Inferior parietal cortex (tissue), 1 donor: ENCODE measurements at regions not wholly inside any gene's neighbourhood (a gene's known extent, or its start where the extent isn't known, plus 50 kb on each side); places are given as distances from the start of the nearest gene placed in this dataset.

Source experiments
- DNase-seq: peaks from one replicate; pipeline ENCODE4 v3.0.0-alpha.2; 2016; ENCODE audit errors: extremely low spot score

DNA sequence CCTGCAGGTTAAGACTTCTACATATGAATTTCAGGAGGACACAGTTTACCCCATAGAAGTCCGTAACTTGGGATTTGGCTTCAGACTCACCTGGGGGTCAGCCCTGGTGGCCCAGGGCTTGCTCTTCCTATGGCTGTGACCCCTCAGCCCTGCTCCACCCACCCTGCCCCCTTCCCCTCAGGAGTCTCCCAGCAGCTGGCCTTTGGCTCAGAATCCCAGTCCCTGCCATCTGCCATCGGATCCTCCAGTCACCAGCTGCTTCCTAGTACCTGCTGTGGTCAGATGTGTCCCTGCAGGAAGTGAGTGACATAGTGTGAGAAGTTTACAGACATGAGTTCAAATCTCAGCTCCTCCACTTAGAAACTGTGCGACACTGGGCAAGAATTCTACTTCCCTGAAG is 332.6 kb downstream of the NPHP4 start:
- no peak for DNase-seq

- no peak for DNase-seq
Observed at GRCh38 chr1:5658340-5659316, 333.6 kb downstream of the NPHP4 start.

DNA sequence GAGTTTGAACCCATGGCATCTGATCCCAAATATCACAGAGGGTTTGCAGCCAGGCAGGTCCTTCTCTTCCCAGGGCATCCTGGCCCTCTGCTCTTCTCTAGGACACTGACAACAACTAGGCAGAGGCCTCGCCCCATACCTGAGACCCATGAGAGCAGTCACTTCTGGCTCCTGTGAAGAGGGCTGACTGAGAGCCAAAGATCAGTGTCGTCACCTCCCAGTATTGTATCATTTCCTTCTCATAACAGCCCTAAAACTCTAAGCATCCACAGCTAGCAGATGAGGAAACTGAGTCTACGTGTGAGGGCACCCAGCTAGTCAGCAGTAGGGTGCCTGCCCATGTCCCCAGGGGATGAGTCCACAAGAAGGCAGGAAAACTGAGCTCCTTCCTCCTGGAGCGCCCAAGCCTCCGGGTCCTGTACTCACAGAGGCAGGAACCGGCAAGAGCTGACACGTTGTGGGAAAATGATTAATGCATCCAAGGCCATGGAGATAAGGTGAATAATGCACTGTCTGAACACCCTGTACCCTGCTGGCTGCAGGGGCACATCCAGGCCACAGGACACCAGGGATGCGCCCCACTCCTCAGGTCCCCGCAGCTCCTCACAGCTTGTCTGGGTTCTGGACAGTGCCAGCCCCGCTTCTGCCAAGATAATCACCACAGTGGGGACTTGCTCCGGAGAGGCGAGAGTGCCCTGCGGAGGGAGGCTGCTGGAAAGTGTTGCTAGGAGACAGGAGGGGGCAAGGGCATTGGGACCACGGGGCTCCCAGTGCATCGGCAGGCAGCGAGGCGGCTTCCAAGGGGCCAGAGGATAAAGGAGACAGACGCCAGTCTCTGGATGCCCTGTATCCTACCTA is 340.0 kb downstream of the NPHP4 start:
- DNase-seq: no peak

DNA sequence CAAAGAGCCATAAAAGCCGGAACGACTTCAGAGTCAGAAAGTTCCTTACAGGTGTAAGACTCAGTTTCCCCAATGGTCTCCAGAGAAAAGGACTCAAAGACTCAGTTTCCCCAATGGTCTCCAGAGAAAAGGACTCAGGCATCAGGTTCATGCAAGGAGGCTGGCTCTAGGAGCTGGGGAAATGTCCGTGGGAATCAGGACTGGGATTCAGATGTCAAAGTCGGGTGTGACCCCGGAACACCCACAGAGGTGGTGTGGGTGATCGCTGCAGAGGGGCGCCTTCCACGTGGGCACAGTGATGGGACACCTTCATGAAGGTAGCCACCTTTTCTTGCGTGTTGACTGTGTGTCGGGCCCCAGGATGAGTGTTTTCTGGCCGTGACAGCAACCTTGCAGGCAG is 340.8 kb downstream of the NPHP4 start:
- DNase-seq: no peak

- DNase-seq: no peak
Observed at GRCh38 chr1:5651027-5651410, 341.2 kb downstream of the NPHP4 start.

DNA sequence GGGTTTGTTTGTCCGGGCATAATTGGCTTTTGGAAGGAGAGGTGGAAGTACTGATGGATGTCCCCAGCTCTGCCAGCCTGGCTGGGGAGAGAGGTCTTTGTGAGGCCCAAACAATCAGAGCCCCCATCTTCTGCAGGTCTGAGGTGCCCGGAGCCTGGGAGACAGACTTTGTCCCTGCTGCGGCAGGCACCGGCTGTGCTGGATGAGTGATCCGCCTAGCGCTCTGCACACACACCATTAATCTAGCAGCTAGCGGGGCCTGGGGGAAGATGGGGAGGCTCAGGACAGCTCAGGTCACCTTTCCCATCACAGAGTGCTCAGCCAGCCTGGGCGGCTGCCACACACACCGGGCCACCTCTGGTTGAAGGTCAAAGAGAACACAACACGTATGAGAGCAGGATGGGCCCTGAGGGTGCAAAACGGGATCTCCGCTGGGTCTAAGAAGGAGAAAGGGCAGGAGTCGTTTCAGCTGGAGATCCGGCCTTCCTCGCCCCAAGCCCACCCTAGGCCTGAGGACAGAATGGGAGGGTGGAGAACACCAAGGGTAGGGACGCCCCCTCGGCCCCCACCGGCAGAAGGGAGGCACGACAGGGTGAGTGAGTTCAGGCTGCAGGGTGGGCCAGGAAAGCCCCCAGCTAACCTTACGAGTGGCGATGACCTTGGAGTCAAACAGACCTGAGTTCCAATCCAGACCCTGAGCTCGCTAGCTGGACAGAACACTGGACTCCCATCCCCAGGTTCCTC is 341.8 kb downstream of the NPHP4 start:
- no peak for DNase-seq

DNA sequence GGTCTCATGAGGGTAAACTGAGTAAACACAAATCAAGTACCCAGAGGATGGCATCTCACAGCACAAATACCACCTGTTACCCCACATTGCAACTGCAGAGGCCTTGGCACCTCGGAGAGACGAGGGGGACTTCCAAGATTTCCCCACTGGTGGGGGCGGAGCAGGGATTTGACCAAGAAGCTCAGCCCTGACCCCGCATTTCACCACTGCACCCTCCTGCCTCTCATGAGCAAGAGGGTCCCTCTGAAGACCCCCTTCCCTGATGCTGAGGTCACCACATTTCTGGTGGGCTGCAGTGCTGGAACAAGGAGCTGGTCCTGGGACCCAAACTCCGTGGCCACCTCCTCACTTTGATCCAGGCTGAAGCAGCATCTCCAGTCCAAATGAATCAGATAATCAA is 342.4 kb downstream of the NPHP4 start:
- DNase-seq: no peak

- DNase-seq: no peak
Observed at GRCh38 chr1:5649166-5649551, 343.1 kb downstream of the NPHP4 start.

- no peak for DNase-seq
Observed at GRCh38 chr1:5648410-5649165, 343.6 kb downstream of the NPHP4 start.

- no peak for DNase-seq
Observed at GRCh38 chr1:5647234-5647633, 345.0 kb downstream of the NPHP4 start.

DNA sequence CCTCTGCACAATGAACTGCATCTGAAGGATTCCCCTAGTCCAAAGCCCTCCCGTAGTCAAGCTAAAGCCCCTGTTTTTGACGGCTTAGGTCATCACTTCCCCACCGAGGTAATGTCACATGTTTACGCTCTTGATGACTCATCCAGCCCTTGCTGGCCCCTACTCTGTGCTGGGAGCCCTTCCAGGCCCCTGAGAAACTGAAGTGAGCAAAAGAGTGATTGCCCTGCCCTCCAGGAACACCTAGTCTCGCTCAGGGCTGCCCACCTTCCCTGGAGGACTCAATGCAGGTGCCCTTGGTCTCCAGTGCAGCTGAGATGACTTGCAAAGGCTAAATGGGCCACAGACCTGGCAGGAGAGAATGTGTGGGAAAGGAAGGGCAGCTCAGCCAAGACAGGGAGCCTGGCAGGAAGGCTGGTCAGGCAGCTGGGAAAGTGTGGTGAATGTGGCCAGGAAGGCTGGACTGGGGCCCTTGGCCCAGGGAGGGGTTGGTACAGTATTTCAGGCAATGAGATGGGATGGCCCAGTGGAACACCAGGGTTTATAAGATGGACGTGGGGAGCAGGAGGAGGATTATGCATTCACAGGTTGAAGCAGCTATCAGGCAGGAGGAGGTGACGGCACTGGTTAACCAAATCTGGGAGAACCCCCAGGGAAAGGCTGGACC is 345.6 kb downstream of the NPHP4 start:
- DNase-seq: no peak

- no peak for DNase-seq
Observed at GRCh38 chr1:5645929-5646328, 346.3 kb downstream of the NPHP4 start.

DNA sequence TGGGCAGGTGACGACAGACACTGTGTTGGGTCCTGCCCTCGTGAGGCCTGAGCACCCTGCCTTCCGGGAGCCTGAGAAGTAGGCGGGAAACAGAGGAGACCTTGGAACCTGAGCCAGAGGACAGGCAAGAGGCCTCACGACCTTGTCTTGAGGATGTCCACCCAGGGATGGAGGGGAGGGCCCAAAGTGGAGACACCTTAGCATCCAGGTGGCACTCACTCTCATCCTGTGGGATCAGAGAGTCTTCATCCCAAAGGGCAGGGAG is 347.2 kb downstream of the NPHP4 start:
- DNase-seq: no peak

DNA sequence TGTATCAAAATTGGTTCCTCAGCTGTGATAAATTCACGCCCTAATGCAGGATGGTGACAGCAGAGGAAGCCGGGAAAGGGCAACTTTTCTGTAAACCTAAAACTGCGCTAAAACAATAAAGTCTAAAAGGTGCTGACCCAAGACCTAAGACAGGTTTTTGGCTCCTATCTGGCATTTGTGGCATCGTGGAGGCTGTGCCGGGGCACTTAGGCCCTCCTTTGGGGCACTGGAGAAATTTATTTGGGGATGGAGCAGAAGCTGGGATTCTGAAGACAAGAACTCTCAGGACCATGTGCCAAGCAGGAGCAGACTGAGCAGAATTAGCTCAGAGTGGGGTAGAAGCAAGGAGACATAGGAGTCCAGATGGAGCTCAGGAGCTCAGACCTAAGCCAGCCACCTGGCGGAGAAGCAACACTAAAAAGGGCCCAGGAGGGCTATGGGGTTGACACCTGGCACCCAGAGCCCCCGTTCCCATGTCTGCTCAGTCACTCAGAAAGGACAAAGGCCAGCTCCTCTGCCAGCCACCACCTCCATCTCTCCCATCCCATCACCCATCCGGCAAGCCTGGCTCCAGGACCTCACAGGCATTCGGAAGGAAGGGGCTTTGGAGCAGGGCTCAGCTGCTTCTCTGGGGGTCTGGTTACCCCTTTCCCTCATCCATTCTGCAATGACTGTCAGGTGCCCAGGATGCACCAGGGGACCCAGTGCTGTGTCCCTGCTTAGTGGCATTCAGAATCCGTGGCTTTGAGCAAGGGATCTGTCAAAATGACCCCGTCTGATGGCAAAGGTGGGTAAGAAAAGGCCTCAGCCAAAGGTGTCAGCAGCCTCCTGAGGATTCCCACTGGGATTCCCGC is 347.7 kb downstream of the NPHP4 start:
- no peak for DNase-seq

DNA sequence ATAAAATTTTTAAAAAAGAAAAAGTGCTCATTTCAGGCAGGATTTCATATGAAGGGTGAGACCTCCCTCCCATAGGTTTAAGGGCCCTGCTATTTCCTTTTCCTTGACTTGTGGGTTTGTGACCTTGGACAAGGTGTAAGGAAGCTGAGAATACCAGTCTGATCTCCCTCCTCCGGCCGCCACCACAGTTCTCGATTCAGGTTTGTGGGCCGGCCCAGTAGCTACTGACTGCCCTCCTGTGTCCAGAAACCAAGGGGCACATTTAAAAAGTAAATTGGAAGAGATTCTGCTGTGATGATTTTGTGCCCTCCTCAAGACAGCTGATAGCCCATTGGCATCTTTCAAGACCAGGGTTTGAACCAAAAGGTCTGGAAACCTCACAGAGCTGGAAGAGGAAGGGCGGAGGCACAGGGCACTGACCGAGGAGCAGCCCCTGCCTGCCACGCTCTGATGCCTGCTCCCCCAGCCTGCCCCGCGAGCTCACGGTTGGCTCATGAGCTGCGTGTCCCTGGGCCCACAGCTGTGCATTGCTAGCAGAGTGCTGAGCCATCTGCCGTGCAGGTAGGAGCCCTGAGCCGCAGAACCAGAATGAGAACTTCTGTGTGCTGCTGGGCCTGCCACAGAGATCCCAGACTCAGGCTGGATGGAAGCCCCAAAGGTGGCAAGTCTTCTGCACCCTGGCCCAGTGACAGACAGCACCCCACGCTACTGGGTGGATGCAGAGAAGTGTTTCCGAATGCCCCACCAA is 348.7 kb downstream of the NPHP4 start:
- DNase-seq: no peak

DNA sequence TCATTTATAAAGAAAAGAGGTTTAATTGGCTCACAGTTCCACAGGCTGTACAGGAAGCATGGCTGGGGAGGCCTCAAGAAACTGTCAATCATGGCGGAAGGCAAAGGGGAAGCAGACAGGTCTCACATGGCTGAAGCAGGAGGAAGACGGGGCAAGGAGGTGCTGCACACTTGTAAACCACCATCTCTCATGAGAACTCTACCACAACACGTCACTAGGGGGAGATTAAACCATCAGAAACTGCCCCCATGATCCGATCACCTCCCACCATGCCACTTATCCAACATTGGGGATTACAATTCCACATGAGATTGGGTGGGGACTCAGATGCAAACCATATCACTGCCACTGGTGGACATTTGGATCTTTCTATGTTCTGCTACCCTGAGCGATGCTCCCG is 351.4 kb downstream of the NPHP4 start:
- no peak for DNase-seq

DNA sequence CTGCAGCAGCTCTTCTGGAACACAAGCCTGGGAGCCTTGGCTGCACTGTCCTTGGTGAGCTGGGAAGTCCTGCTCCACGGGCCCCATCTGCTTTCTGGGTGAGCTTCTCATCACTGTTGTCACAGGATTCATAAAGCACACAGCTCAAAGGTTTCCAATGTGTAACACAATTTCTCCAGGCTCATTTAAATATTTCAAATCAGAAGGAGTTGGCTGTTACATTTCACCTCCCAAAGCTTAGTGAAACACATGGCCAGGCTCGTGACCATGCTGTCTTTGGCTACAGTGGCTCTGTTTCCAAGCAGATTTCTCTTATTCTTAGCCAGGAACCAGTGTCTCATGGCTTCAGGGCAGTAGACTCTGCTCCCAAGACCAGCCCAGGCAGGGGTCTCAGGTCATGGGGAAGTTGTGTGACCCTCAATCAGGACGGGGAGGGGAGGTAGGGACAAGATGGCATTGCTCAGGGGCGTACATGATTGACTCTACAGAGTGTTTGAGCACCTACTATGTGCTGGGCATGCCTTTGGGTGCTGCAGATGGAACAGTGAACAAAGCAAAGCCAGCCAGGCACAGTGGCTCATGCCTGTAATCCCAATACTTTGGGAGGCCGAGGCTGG is 353.0 kb downstream of the NPHP4 start:
- DNase-seq: no peak

DNA sequence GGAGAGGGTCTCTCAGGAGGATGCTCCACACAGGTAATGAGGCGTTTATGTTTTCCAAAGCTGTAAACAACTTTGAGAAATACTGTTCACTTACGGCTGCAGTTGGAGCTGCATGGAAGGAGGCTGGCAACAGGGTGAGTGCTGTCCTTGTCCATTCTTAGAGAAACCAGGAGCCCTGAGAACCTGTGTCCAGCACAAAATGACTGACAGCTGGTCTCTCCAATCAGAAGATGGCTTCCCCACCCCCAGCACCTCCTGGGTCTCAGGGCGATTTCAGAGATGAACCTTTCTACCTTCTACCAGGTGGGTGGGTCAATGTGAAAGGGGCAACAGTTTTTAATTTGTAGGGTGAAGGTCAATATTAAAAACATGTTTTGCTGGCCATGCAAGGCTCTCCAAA is 353.6 kb downstream of the NPHP4 start:
- DNase-seq: no peak

DNA sequence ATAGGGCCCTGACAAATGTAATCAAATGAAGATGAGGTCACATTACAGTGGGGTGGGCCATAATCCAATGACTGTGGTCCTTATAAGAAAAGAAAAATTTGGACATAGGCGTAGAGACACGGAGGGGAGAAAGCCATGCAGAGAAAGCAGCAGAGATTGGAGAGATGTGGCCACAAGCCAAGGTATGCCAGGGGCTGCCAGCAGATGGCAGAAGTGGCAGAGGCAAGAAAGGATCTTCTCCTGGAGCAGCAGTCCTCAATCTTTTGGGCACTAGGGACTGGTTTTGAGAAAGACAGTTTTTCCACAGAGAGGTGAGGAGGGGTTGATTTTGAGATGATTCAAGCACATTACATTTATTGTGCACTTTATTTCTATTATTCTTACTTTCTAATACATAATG is 355.1 kb downstream of the NPHP4 start:
- DNase-seq: no peak
